Left ventricle myocardium inferior (tissue), 1 donor: ENCODE measurements at regions not wholly inside any gene's neighbourhood (a gene's known extent, or its start where the extent isn't known, plus 50 kb on each side); places are given as distances from the start of the nearest gene placed in this dataset.

Experiments used
- DNase-seq: peaks from one replicate; pipeline ENCODE4 v3.0.0-alpha.2; 2020
- H3K27ac ChIP-seq: fragments of 200-600 bp; replicated peaks from 2 replicates; pipeline ENCODE4 v1.8.0; 2021
- H3K27me3 ChIP-seq: fragments of 200-600 bp; 2 replicates; pipeline ENCODE4 v1.8.0; 2021; ENCODE audit warnings: low read depth
- H3K36me3 ChIP-seq: fragments of 200-600 bp; 2 replicates; pipeline ENCODE4 v1.8.0; 2021
- H3K4me1 ChIP-seq: fragments of 200-600 bp; 2 replicates; pipeline ENCODE4 v1.8.0; 2021
- H3K4me3 ChIP-seq: fragments of 200-600 bp; 2 replicates; pipeline ENCODE4 v1.8.0; 2021; ENCODE audit warnings: mild to moderate bottlenecking, moderate library complexity
- H3K9me3 ChIP-seq: fragments of 200-600 bp; replicated peaks from 2 replicates; pipeline ENCODE4 v1.8.0; 2021
- CTCF ChIP-seq: fragments of 200-600 bp; IDR thresholded peaks from 2 replicates; pipeline ENCODE4 v1.8.0; 2021; ENCODE audit warnings: antibody characterized with exemption, mild to moderate bottlenecking, borderline replicate concordance
- intact Hi-C: fragments of 100-400 bp; cut with micrococcal nuclease; formaldehyde crosslinking; loops from one replicate; pipeline ENCODE4 v1.11.0; 2022
- donor health status: DM: no; HTN: yes; CAD: no; lungs with severe emphysema.

DNA sequence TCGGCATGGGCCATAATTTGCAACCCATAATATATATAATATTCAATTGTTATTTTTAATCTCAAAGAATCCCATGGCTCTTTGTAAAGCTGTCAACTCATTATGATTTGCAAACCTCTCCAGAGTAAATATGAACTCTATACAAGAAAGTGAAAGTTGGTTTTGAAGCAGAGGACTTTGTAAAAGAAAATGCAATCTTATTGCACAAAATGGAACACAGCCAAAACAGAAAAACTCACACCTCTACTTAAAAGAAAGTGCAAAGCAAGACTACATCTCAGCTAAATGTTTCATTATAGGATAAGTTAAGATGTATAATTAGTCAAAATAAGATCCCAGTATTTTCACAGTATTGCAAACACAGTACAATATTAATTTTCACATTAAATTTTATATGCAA is 111.2 kb upstream of the FLRT2 start:
- Histone ChIP-seq H3K36me3 (no peaks in the 10 kb centered on the region), H3K4me3 (no peak overlapping the region), H3K4me1 (no peaks in the 10 kb centered on the region), H3K27ac (no peak overlapping the region), H3K9me3 (no peaks in the 10 kb centered on the region), H3K27me3 (no peaks in the 10 kb centered on the region)
- no peak for TF ChIP-seq CTCF
- DNase-seq: no peak
- intact Hi-C loops: no loop called here

DNA sequence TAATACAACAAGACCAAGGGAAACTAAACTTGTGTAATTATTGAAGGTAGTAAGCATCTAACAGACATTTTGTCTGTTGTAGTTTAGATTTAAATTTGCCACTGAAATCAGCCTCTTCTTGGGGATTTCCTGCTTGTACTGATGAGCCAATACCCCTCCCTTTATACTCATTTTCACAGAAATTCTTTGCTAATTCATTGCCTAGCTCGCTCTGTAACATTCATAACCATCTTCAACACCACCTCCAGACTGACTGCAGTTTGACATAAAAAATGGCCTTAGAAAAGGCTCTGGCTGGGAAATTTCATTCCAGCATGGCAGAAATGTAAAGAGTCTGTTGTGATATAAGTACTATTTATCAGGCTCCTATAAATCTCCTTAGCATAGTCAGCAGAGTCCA is 109.7 kb upstream of the FLRT2 start:
- no peak for TF ChIP-seq CTCF
- intact Hi-C loops: no loop called here

GRCh38 chr14:85420707-85421106 is 109.2 kb upstream of the FLRT2 start:
- Histone ChIP-seq H3K27me3 (no peaks in the 10 kb centered on the region), H3K4me3 (no peak overlapping the region), H3K27ac (no peak overlapping the region), H3K9me3 (no peaks in the 10 kb centered on the region), H3K36me3 (no peaks in the 10 kb centered on the region), H3K4me1 (no peaks in the 10 kb centered on the region)
- no peak for DNase-seq
- TF ChIP-seq CTCF: no peak
- intact Hi-C loops: no loop called here

More for the DNA sequence above, 109.7 kb upstream of the FLRT2 start:
- H3K27ac ChIP-seq: no peak overlapping the region
- no peak for DNase-seq
- no peaks in the 10 kb centered on the region for H3K27me3 ChIP-seq
- no peaks in the 10 kb centered on the region for H3K9me3 ChIP-seq
- no peaks in the 10 kb centered on the region for H3K4me1 ChIP-seq
- H3K4me3 ChIP-seq: no peak overlapping the region
- no peaks in the 10 kb centered on the region for H3K36me3 ChIP-seq

GRCh38 chr14:85421186-85421877 is 108.6 kb upstream of the FLRT2 start:
- intact Hi-C loops: no loop called here
- Histone ChIP-seq H3K27ac (no peak overlapping the region), H3K4me3 (no peak overlapping the region), H3K27me3 (no peaks in the 10 kb centered on the region), H3K9me3 (no peaks in the 10 kb centered on the region), H3K36me3 (no peaks in the 10 kb centered on the region), H3K4me1 (no peaks in the 10 kb centered on the region)
- no peak for TF ChIP-seq CTCF
- DNase-seq: no peak

GRCh38 chr14:85423889-85424288 is 106.1 kb upstream of the FLRT2 start:
- no peaks in the 10 kb centered on the region for H3K27me3 ChIP-seq
- TF ChIP-seq CTCF: no peak
- no peaks in the 10 kb centered on the region for H3K4me1 ChIP-seq
- DNase-seq: no peak
- intact Hi-C loops: no loop called here
- H3K27ac ChIP-seq: no peak overlapping the region
- H3K9me3 ChIP-seq: no peaks in the 10 kb centered on the region
- H3K36me3 ChIP-seq: no peaks in the 10 kb centered on the region
- no peak overlapping the region for H3K4me3 ChIP-seq
